ENCODE measurements at regions not wholly inside any gene's neighbourhood (a gene's known extent, or its start where the extent isn't known, plus 50 kb on each side); places are given as distances from the start of the nearest gene placed in this dataset.

DNA sequence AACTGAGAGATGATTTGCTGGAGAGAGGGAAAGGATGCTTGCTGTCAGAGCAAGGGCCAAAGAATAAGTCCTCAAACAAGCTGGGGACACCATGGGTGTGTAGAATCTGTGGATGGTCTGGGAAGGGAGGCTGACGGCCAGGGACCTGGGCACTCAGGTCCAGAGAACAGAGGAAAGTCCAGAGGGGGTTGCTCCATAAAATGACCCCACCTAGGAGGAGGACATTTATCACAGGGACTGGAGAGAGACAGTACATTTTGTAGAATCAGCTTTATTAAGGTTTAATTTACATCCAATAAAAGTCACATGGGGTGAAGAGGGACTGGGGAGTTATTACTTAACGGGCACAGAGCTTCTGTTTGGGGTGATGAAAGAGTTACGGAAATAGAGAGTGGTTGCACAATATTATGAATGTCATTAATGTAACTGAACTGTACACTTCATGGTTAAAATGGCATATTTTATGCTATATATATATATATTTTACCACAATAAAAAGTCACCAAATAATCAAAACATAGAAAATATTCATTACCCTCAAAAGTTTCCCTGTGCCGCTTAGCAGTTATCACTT is 73.0 kb upstream of the ABCD3 start:
- Histone ChIP-seq H3K9me3 (ENCODE audit: low read depth, low read length) (no peaks in the 10 kb centered on the region), H3K9ac (ENCODE audit: insufficient read length) (peak overlapping the region; percentile 12), H3K36me3 (ENCODE audit: insufficient read depth, low read length) (no peaks in the 10 kb centered on the region), H3K27ac (peak overlapping the region; percentile 63; the same call in 1 of the 2 replicates), H3K4me3 (peak overlapping the region; percentile 13; the same call in 1 of the 2 replicates)
- no peak; the same call in 1 of the 2 replicates for TF ChIP-seq POLR2AphosphoS5 (IDR thresholded peaks at IDR 0.05; ENCODE audit: borderline replicate concordance, low read depth, low read length)
- TF ChIP-seq FOXP2 (optimal IDR thresholded peaks at IDR 0.05; ENCODE audit: control extremely low read depth, extremely low read length, insufficient read depth), result no peak
- no peak for TF ChIP-seq EZH2 (IDR thresholded peaks at IDR 0.05)
- DNase-seq (ENCODE audit: low read depth, low spot score), result peak; percentile 66

- Histone ChIP-seq H3K9ac (ENCODE audit: insufficient read length) (no peak overlapping the region), H3K27ac (no peak overlapping the region), H3K9me3 (ENCODE audit: low read depth, low read length) (no peaks in the 10 kb centered on the region), H3K4me3 (no peak overlapping the region), H3K36me3 (ENCODE audit: insufficient read depth, low read length) (no peaks in the 10 kb centered on the region)
- TF ChIP-seq FOXP2 (optimal IDR thresholded peaks at IDR 0.05; ENCODE audit: control extremely low read depth, extremely low read length, insufficient read depth) (no peak), POLR2AphosphoS5 (IDR thresholded peaks at IDR 0.05; ENCODE audit: borderline replicate concordance, low read depth, low read length) (no peak), EZH2 (IDR thresholded peaks at IDR 0.05) (no peak)
- DNase-seq (ENCODE audit: low read depth, low spot score), result no peak
Measured at GRCh38 chr1:94342416-94342815, 75.8 kb upstream of the ABCD3 start.

GRCh38 chr1:94339206-94339927 is 78.8 kb upstream of the ABCD3 start:
- TF ChIP-seq POLR2AphosphoS5 (IDR thresholded peaks at IDR 0.05; ENCODE audit: borderline replicate concordance, low read depth, low read length) (no peak), FOXP2 (optimal IDR thresholded peaks at IDR 0.05; ENCODE audit: control extremely low read depth, extremely low read length, insufficient read depth) (no peak), EZH2 (IDR thresholded peaks at IDR 0.05) (no peak)
- H3K27ac ChIP-seq, result no peak overlapping the region
- DNase-seq (ENCODE audit: low read depth, low spot score), result no peak
- H3K36me3 ChIP-seq (ENCODE audit: insufficient read depth, low read length), result no peaks in the 10 kb centered on the region
- no peaks in the 10 kb centered on the region for H3K9me3 ChIP-seq (ENCODE audit: low read depth, low read length)
- no peak overlapping the region for H3K9ac ChIP-seq (ENCODE audit: insufficient read length)
- H3K4me3 ChIP-seq, result no peak overlapping the region

DNA sequence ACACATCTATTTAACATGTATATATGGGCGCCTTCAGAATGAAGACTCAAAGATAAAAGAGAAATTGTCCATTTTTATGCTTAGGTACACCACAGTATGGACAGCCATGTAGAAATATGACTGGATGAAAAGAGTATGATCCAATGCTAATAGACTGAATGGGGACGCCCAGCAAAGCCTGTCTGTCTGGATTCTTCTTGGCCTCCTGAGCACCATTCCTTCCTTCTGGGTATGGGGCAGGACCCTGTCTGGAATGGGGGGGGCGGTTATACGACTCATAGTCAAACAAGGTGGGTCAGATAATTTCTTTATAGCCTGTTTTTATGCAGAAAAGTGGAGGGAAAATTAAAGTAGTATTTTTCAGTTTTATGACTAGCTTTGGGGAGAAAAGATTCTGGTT is 81.2 kb upstream of the ABCD3 start:
- TF ChIP-seq FOXP2 (optimal IDR thresholded peaks at IDR 0.05; ENCODE audit: control extremely low read depth, extremely low read length, insufficient read depth), result no peak
- no peak for TF ChIP-seq EZH2 (IDR thresholded peaks at IDR 0.05)
- no peak for TF ChIP-seq POLR2AphosphoS5 (IDR thresholded peaks at IDR 0.05; ENCODE audit: borderline replicate concordance, low read depth, low read length)
- no peaks in the 10 kb centered on the region for H3K9me3 ChIP-seq (ENCODE audit: low read depth, low read length)
- DNase-seq (ENCODE audit: low read depth, low spot score), result no peak
- no peak overlapping the region for H3K9ac ChIP-seq (ENCODE audit: insufficient read length)
- no peak overlapping the region for H3K27ac ChIP-seq
- H3K36me3 ChIP-seq (ENCODE audit: insufficient read depth, low read length), result no peaks in the 10 kb centered on the region
- no peak overlapping the region for H3K4me3 ChIP-seq

DNA sequence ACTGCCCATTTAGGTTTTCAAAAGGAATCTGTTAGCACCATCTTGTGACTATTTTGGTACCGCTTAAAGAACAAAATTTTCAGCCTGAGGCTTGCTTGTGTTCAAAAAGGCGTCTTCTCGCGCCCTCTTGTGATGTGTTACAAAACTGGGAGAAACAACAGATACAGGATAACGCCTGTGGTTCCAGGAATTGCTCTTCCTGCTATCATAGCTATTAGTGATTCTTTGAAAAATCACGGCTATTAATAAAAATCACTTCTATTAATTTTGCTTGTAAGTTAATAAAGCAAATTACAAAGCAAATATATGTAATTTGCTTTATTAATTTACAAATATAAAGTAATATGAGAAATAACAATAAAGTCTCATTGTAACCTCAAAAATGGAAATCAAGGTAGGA is 82.2 kb upstream of the ABCD3 start:
- TF ChIP-seq POLR2AphosphoS5 (IDR thresholded peaks at IDR 0.05; ENCODE audit: borderline replicate concordance, low read depth, low read length) (no peak), FOXP2 (optimal IDR thresholded peaks at IDR 0.05; ENCODE audit: control extremely low read depth, extremely low read length, insufficient read depth) (no peak), EZH2 (IDR thresholded peaks at IDR 0.05) (no peak)
- H3K36me3 ChIP-seq (ENCODE audit: insufficient read depth, low read length), result no peaks in the 10 kb centered on the region
- H3K9me3 ChIP-seq (ENCODE audit: low read depth, low read length), result no peaks in the 10 kb centered on the region
- peak; percentile 83 for DNase-seq (ENCODE audit: low read depth, low spot score)
- H3K27ac ChIP-seq, result no peak overlapping the region
- no peak overlapping the region for H3K9ac ChIP-seq (ENCODE audit: insufficient read length)
- H3K4me3 ChIP-seq, result no peak overlapping the region

GRCh38 chr1:94335447-94335846 is 82.7 kb upstream of the ABCD3 start:
- no peak for DNase-seq (ENCODE audit: low read depth, low spot score)
- no peaks in the 10 kb centered on the region for H3K36me3 ChIP-seq (ENCODE audit: insufficient read depth, low read length)
- TF ChIP-seq EZH2 (IDR thresholded peaks at IDR 0.05), result no peak
- TF ChIP-seq POLR2AphosphoS5 (IDR thresholded peaks at IDR 0.05; ENCODE audit: borderline replicate concordance, low read depth, low read length), result no peak
- no peak for TF ChIP-seq FOXP2 (optimal IDR thresholded peaks at IDR 0.05; ENCODE audit: control extremely low read depth, extremely low read length, insufficient read depth)
- H3K27ac ChIP-seq, result no peak overlapping the region
- H3K9me3 ChIP-seq (ENCODE audit: low read depth, low read length), result no peaks in the 10 kb centered on the region
- H3K9ac ChIP-seq (ENCODE audit: insufficient read length), result peak overlapping the region; percentile 37
- no peak overlapping the region for H3K4me3 ChIP-seq

- Histone ChIP-seq H3K36me3 (ENCODE audit: insufficient read depth, low read length) (no peaks in the 10 kb centered on the region), H3K4me3 (no peak overlapping the region), H3K27ac (no peak overlapping the region), H3K9me3 (ENCODE audit: low read depth, low read length) (no peaks in the 10 kb centered on the region), H3K9ac (ENCODE audit: insufficient read length) (peak overlapping the region; percentile 37)
- no peak for DNase-seq (ENCODE audit: low read depth, low spot score)
- TF ChIP-seq FOXP2 (optimal IDR thresholded peaks at IDR 0.05; ENCODE audit: control extremely low read depth, extremely low read length, insufficient read depth) (no peak), POLR2AphosphoS5 (IDR thresholded peaks at IDR 0.05; ENCODE audit: borderline replicate concordance, low read depth, low read length) (no peak), EZH2 (IDR thresholded peaks at IDR 0.05) (no peak)
Measured at GRCh38 chr1:94334764-94335163, 83.4 kb upstream of the ABCD3 start.

- Histone ChIP-seq H3K9me3 (ENCODE audit: low read depth, low read length) (no peaks in the 10 kb centered on the region), H3K36me3 (ENCODE audit: insufficient read depth, low read length) (no peaks in the 10 kb centered on the region), H3K4me3 (no peak overlapping the region), H3K27ac (no peak overlapping the region), H3K9ac (ENCODE audit: insufficient read length) (no peak overlapping the region)
- DNase-seq (ENCODE audit: low read depth, low spot score), result no peak
- TF ChIP-seq POLR2AphosphoS5 (IDR thresholded peaks at IDR 0.05; ENCODE audit: borderline replicate concordance, low read depth, low read length) (no peak), FOXP2 (optimal IDR thresholded peaks at IDR 0.05; ENCODE audit: control extremely low read depth, extremely low read length, insufficient read depth) (no peak), EZH2 (IDR thresholded peaks at IDR 0.05) (no peak)
Measured at GRCh38 chr1:94332952-94333351, 85.2 kb upstream of the ABCD3 start.

Measured in SK-N-MC (cell line).